Mucosa of rectum (tissue), 2 donors: ENCODE measurements at regions not wholly inside any gene's neighbourhood (a gene's known extent, or its start where the extent isn't known, plus 50 kb on each side); places are given as distances from the start of the nearest gene placed in this dataset.
"Not testable (repeated sequence)": the region's sequence is repeated elsewhere in the genome, so short reads cannot be mapped to it uniquely, and the experiment has no call there.

Experiments used
- H3K27ac ChIP-seq, 2 donors: one replicate each; pipeline ENCODE4 v1.7.0; 2013; ENCODE audit warnings: inconsistent platforms in 2 of 2, low read depth in 2 of 2, low read length in 2 of 2
- H3K27me3 ChIP-seq, 2 donors: one replicate each; pipeline ENCODE4 v1.7.0; 2013; ENCODE audit warnings: low read length in 2 of 2; ENCODE audit not compliant: control insufficient read depth in 2 of 2, insufficient read depth in 2 of 2
- H3K36me3 ChIP-seq, 2 donors: one replicate each; pipeline ENCODE4 v1.7.0; 2013; ENCODE audit warnings: low read length in 2 of 2; ENCODE audit not compliant: control insufficient read depth in 2 of 2, insufficient read depth in 2 of 2
- H3K4me1 ChIP-seq, 2 donors: one replicate each; pipeline ENCODE4 v1.7.0; 2013; ENCODE audit warnings: low read length in 2 of 2, mild to moderate bottlenecking in 1 of 2; ENCODE audit not compliant: control insufficient read depth in 2 of 2, insufficient read depth in 2 of 2
- H3K4me3 ChIP-seq, 2 donors: one replicate each; pipeline ENCODE4 v1.7.0; 2013; ENCODE audit warnings: low read length in 2 of 2
- H3K9ac ChIP-seq, 2 donors: one replicate each; pipeline ENCODE4 v1.7.0; 2013; ENCODE audit warnings: low read length in 2 of 2, low read depth in 1 of 2, mild to moderate bottlenecking in 1 of 2
- H3K9me3 ChIP-seq, 2 donors: one replicate each; pipeline ENCODE4 v1.7.0; 2013; ENCODE audit warnings: low read length in 2 of 2; ENCODE audit not compliant: control insufficient read depth in 2 of 2
- donor health status: healthy.
- donor health status: Normal muscosa, but diverticular disease.

GRCh38 chr4:79756140-79756895 is 316.7 kb downstream of the ANTXR2 start:
- Histone ChIP-seq H3K27me3 (no peaks in the 10 kb centered on the region), H3K27ac (no peak overlapping the region), H3K9me3 (no peaks in the 10 kb centered on the region), H3K9ac (no peak overlapping the region), H3K36me3 (no peaks in the 10 kb centered on the region), H3K4me3 (no peak overlapping the region), H3K4me1 (no peaks in the 10 kb centered on the region)

GRCh38 chr4:79748835-79749234 is 324.2 kb downstream of the ANTXR2 start:
- Histone ChIP-seq H3K9ac (no peak overlapping the region), H3K4me1 (no peaks in the 10 kb centered on the region), H3K9me3 (no peaks in the 10 kb centered on the region), H3K4me3 (no peak overlapping the region), H3K27ac (no peak overlapping the region), H3K27me3 (no peaks in the 10 kb centered on the region), H3K36me3 (no peaks in the 10 kb centered on the region)

GRCh38 chr4:79747252-79747651 is 325.8 kb downstream of the ANTXR2 start:
- Histone ChIP-seq H3K36me3 (no peaks in the 10 kb centered on the region), H3K4me3 (no peak overlapping the region), H3K27me3 (no peaks in the 10 kb centered on the region), H3K27ac (no peak overlapping the region), H3K9ac (no peak overlapping the region), H3K9me3 (no peaks in the 10 kb centered on the region), H3K4me1 (no peaks in the 10 kb centered on the region)

GRCh38 chr4:79743014-79743413 is 330.0 kb downstream of the ANTXR2 start:
- Histone ChIP-seq H3K9ac (no peak overlapping the region), H3K27me3 (no peaks in the 10 kb centered on the region), H3K9me3 (no peaks in the 10 kb centered on the region), H3K36me3 (no peaks in the 10 kb centered on the region), H3K27ac (no peak overlapping the region), H3K4me1 (no peaks in the 10 kb centered on the region), H3K4me3 (no peak overlapping the region)

GRCh38 chr4:79739912-79740311 is 331.9 kb upstream of the GK2 start:
- Histone ChIP-seq H3K9me3 (no peaks in the 10 kb centered on the region), H3K27me3 (no peaks in the 10 kb centered on the region), H3K4me3 (no peak overlapping the region), H3K9ac (no peak overlapping the region), H3K27ac (no peak overlapping the region), H3K36me3 (no peaks in the 10 kb centered on the region), H3K4me1 (no peaks in the 10 kb centered on the region)

GRCh38 chr4:79723507-79723906 is 315.5 kb upstream of the GK2 start:
- Histone ChIP-seq H3K27me3 (no peaks in the 10 kb centered on the region), H3K36me3 (no peaks in the 10 kb centered on the region), H3K4me1 (no peaks in the 10 kb centered on the region), H3K27ac (no peak overlapping the region), H3K9me3 (no peaks in the 10 kb centered on the region), H3K9ac (no peak overlapping the region), H3K4me3 (no peak overlapping the region)

GRCh38 chr4:79700356-79700755 is 292.3 kb upstream of the GK2 start:
- H3K27ac ChIP-seq, result no peak overlapping the region
- H3K9ac ChIP-seq, result no peak overlapping the region
- no peaks in the 10 kb centered on the region for H3K27me3 ChIP-seq
- H3K9me3 ChIP-seq, result no peaks in the 10 kb centered on the region
- H3K4me3 ChIP-seq, result no peak overlapping the region
- no peaks in the 10 kb centered on the region for H3K36me3 ChIP-seq
- no peaks in the 10 kb centered on the region for H3K4me1 ChIP-seq

GRCh38 chr4:79697444-79697843 is 289.4 kb upstream of the GK2 start:
- H3K4me1 ChIP-seq, result no peaks in the 10 kb centered on the region
- no peaks in the 10 kb centered on the region for H3K36me3 ChIP-seq
- no peaks in the 10 kb centered on the region for H3K27me3 ChIP-seq
- H3K4me3 ChIP-seq, result no peak overlapping the region
- no peaks in the 10 kb centered on the region for H3K9me3 ChIP-seq
- no peak overlapping the region for H3K9ac ChIP-seq
- no peak overlapping the region for H3K27ac ChIP-seq

- H3K9me3 ChIP-seq, H3K27ac ChIP-seq, H3K4me1 ChIP-seq, H3K27me3 ChIP-seq, H3K36me3 ChIP-seq, H3K4me3 ChIP-seq, H3K9ac ChIP-seq: not testable (repeated sequence)
These were observed 288.5 kb upstream of the GK2 start for GRCh38 chr4:79696534-79696933.

- H3K9me3 ChIP-seq, result no peaks in the 10 kb centered on the region
- no peaks in the 10 kb centered on the region for H3K27me3 ChIP-seq
- no peaks in the 10 kb centered on the region for H3K4me1 ChIP-seq
- H3K4me3 ChIP-seq, result no peak overlapping the region
- no peak overlapping the region for H3K27ac ChIP-seq
- no peak overlapping the region for H3K9ac ChIP-seq
- no peaks in the 10 kb centered on the region for H3K36me3 ChIP-seq
These were observed 287.8 kb upstream of the GK2 start for GRCh38 chr4:79695848-79696247.

- Histone ChIP-seq H3K4me3 (no peak overlapping the region), H3K9me3 (no peaks in the 10 kb centered on the region), H3K4me1 (no peaks in the 10 kb centered on the region), H3K27ac (no peak overlapping the region), H3K9ac (no peak overlapping the region), H3K36me3 (no peaks in the 10 kb centered on the region), H3K27me3 (no peaks in the 10 kb centered on the region)
These were observed 281.7 kb upstream of the GK2 start for GRCh38 chr4:79689740-79690139.
